ENCODE measurements at regions not wholly inside any gene's neighbourhood (a gene's known extent, or its start where the extent isn't known, plus 50 kb on each side); places are given as distances from the start of the nearest gene placed in this dataset.

DNA sequence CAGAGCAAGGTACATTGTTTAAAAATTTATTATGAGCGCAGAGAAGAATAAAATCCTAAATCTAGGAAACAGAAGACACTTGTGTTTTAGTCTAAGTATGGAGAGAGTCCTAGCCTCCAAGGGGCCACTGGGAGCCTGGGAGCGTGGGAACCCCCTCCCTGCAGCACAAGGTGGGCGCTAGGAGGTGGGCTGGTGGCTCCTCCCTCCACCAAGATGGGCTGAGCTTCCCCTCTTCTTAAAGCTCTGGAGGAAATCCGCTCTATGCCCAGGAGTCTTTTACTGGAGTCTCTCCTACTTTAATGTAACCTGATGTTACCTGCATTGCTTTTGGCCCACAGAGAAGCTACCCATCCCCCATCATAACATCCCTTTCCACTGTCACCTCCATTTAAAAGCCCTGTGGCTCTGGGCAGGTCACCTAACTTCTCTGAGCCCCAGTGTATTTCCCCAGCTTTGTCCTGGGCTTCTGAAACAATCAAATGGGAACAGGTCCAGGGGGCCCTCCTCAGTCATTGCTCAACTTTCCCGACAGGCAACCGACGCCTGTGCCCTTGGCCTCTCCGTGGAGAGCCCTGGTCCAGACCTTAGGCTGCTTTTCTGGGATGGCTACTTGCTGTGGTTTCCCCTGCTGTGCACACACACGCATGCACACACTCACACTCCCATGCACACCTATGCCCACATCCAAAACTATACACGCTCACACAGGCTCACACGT is 181.5 kb downstream of the NPHP4 start:
- TF ChIP-seq, protein P1, sequence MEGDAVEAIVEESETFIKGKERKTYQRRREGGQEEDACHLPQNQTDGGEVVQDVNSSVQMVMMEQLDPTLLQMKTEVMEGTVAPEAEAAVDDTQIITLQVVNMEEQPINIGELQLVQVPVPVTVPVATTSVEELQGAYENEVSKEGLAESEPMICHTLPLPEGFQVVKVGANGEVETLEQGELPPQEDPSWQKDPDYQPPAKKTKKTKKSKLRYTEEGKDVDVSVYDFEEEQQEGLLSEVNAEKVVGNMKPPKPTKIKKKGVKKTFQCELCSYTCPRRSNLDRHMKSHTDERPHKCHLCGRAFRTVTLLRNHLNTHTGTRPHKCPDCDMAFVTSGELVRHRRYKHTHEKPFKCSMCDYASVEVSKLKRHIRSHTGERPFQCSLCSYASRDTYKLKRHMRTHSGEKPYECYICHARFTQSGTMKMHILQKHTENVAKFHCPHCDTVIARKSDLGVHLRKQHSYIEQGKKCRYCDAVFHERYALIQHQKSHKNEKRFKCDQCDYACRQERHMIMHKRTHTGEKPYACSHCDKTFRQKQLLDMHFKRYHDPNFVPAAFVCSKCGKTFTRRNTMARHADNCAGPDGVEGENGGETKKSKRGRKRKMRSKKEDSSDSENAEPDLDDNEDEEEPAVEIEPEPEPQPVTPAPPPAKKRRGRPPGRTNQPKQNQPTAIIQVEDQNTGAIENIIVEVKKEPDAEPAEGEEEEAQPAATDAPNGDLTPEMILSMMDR (IDR thresholded peaks at IDR 0.05), result no peak
- TF ChIP-seq EZH2 (IDR thresholded peaks at IDR 0.05; ENCODE audit: borderline replicate concordance, insufficient read depth, low read depth, low read length, poor library complexity, severe bottlenecking), result no peak
